ENCODE measurements at regions not wholly inside any gene's neighbourhood (a gene's known extent, or its start where the extent isn't known, plus 50 kb on each side); places are given as distances from the start of the nearest gene placed in this dataset.

GRCh38 chr9:91132576-91133073 lies 229.1 kb downstream of the AUH start:
- Histone ChIP-seq H3K36me3 (ENCODE audit: insufficient read depth, low read length) (no peaks in the 10 kb centered on the region), H3K27me3 (ENCODE audit: low read length) (no peaks in the 10 kb centered on the region), H3K9ac (ENCODE audit: low read length) (no peak overlapping the region), H3K4me1 (ENCODE audit: low read length) (no peaks in the 10 kb centered on the region), H3K9me3 (ENCODE audit: low read length) (no peaks in the 10 kb centered on the region), H3K27ac (ENCODE audit: low read length) (no peak overlapping the region), H3K79me2 (ENCODE audit: low read length) (no peaks in the 10 kb centered on the region), H2AFZ (ENCODE audit: low read length) (no peak overlapping the region), H3K4me2 (ENCODE audit: low read depth, low read length, poor library complexity, severe bottlenecking) (no peak overlapping the region), H3K9me2 (replicated peaks; ENCODE audit: insufficient read depth, low read length) (no peaks in the 10 kb centered on the region), H4K20me1 (ENCODE audit: insufficient read depth, low read depth, low read length) (no peaks in the 10 kb centered on the region), H3K4me3 (ENCODE audit: low read length) (no peak overlapping the region)
- no peak for DNase-seq

GRCh38 chr9:91134608-91135007 lies 227.1 kb downstream of the AUH start:
- Histone ChIP-seq H3K9ac (ENCODE audit: low read length) (no peak overlapping the region), H3K9me3 (ENCODE audit: low read length) (no peaks in the 10 kb centered on the region), H3K9me2 (replicated peaks; ENCODE audit: insufficient read depth, low read length) (no peaks in the 10 kb centered on the region), H4K20me1 (ENCODE audit: insufficient read depth, low read depth, low read length) (no peaks in the 10 kb centered on the region), H3K79me2 (ENCODE audit: low read length) (no peaks in the 10 kb centered on the region), H3K4me2 (ENCODE audit: low read depth, low read length, poor library complexity, severe bottlenecking) (no peak overlapping the region), H3K4me1 (ENCODE audit: low read length) (no peaks in the 10 kb centered on the region), H3K27ac (ENCODE audit: low read length) (no peak overlapping the region), H2AFZ (ENCODE audit: low read length) (no peak overlapping the region), H3K36me3 (ENCODE audit: insufficient read depth, low read length) (no peaks in the 10 kb centered on the region), H3K4me3 (ENCODE audit: low read length) (no peak overlapping the region), H3K27me3 (ENCODE audit: low read length) (no peaks in the 10 kb centered on the region)
- DNase-seq: no peak

GRCh38 chr9:91137391-91137790 lies 224.3 kb downstream of the AUH start:
- H3K4me3 ChIP-seq (ENCODE audit: low read length): no peak overlapping the region

GRCh38 chr9:91138760-91139159 lies 223.0 kb downstream of the AUH start:
- no peaks in the 10 kb centered on the region for H4K20me1 ChIP-seq (ENCODE audit: insufficient read depth, low read depth, low read length)
- no peak overlapping the region for H3K4me2 ChIP-seq (ENCODE audit: low read depth, low read length, poor library complexity, severe bottlenecking)
- no peak overlapping the region for H3K27ac ChIP-seq (ENCODE audit: low read length)
- no peaks in the 10 kb centered on the region for H3K27me3 ChIP-seq (ENCODE audit: low read length)
- no peaks in the 10 kb centered on the region for H3K79me2 ChIP-seq (ENCODE audit: low read length)
- no peaks in the 10 kb centered on the region for H3K9me3 ChIP-seq (ENCODE audit: low read length)
- H3K9ac ChIP-seq (ENCODE audit: low read length): no peak overlapping the region
- H3K36me3 ChIP-seq (ENCODE audit: insufficient read depth, low read length): no peaks in the 10 kb centered on the region
- no peaks in the 10 kb centered on the region for H3K4me1 ChIP-seq (ENCODE audit: low read length)
- no peak for DNase-seq
- no peaks in the 10 kb centered on the region for H3K9me2 ChIP-seq (replicated peaks; ENCODE audit: insufficient read depth, low read length)
- H3K4me3 ChIP-seq (ENCODE audit: low read length): no peak overlapping the region
- H2AFZ ChIP-seq (ENCODE audit: low read length): no peak overlapping the region

More at GRCh38 chr9:91137391-91137790, 224.3 kb downstream of the AUH start:
- no peaks in the 10 kb centered on the region for H3K9me2 ChIP-seq (replicated peaks; ENCODE audit: insufficient read depth, low read length)
- H3K9me3 ChIP-seq (ENCODE audit: low read length): no peaks in the 10 kb centered on the region
- H3K4me1 ChIP-seq (ENCODE audit: low read length): no peaks in the 10 kb centered on the region
- DNase-seq: no peak
- no peak overlapping the region for H3K4me2 ChIP-seq (ENCODE audit: low read depth, low read length, poor library complexity, severe bottlenecking)
- H3K27me3 ChIP-seq (ENCODE audit: low read length): no peaks in the 10 kb centered on the region
- no peak overlapping the region for H3K27ac ChIP-seq (ENCODE audit: low read length)
- H2AFZ ChIP-seq (ENCODE audit: low read length): no peak overlapping the region
- H3K79me2 ChIP-seq (ENCODE audit: low read length): no peaks in the 10 kb centered on the region
- no peaks in the 10 kb centered on the region for H4K20me1 ChIP-seq (ENCODE audit: insufficient read depth, low read depth, low read length)
- no peaks in the 10 kb centered on the region for H3K36me3 ChIP-seq (ENCODE audit: insufficient read depth, low read length)
- no peak overlapping the region for H3K9ac ChIP-seq (ENCODE audit: low read length)

GRCh38 chr9:91141407-91141965 lies 220.2 kb downstream of the AUH start:
- H3K4me3 ChIP-seq (ENCODE audit: low read length): no peak overlapping the region
- H2AFZ ChIP-seq (ENCODE audit: low read length): no peak overlapping the region
- no peaks in the 10 kb centered on the region for H3K36me3 ChIP-seq (ENCODE audit: insufficient read depth, low read length)
- H3K9me3 ChIP-seq (ENCODE audit: low read length): no peaks in the 10 kb centered on the region
- no peaks in the 10 kb centered on the region for H3K27me3 ChIP-seq (ENCODE audit: low read length)
- no peaks in the 10 kb centered on the region for H3K4me1 ChIP-seq (ENCODE audit: low read length)
- no peaks in the 10 kb centered on the region for H3K9me2 ChIP-seq (replicated peaks; ENCODE audit: insufficient read depth, low read length)
- H3K4me2 ChIP-seq (ENCODE audit: low read depth, low read length, poor library complexity, severe bottlenecking): no peak overlapping the region
- H4K20me1 ChIP-seq (ENCODE audit: insufficient read depth, low read depth, low read length): no peaks in the 10 kb centered on the region
- H3K27ac ChIP-seq (ENCODE audit: low read length): no peak overlapping the region
- no peak overlapping the region for H3K9ac ChIP-seq (ENCODE audit: low read length)
- no peaks in the 10 kb centered on the region for H3K79me2 ChIP-seq (ENCODE audit: low read length)
- no peak for DNase-seq

- no peak overlapping the region for H3K27ac ChIP-seq (ENCODE audit: low read length)
- no peaks in the 10 kb centered on the region for H3K79me2 ChIP-seq (ENCODE audit: low read length)
- no peaks in the 10 kb centered on the region for H3K9me3 ChIP-seq (ENCODE audit: low read length)
- H3K9ac ChIP-seq (ENCODE audit: low read length): no peak overlapping the region
- no peaks in the 10 kb centered on the region for H3K27me3 ChIP-seq (ENCODE audit: low read length)
- H3K9me2 ChIP-seq (replicated peaks; ENCODE audit: insufficient read depth, low read length): no peaks in the 10 kb centered on the region
- H2AFZ ChIP-seq (ENCODE audit: low read length): no peak overlapping the region
- no peaks in the 10 kb centered on the region for H4K20me1 ChIP-seq (ENCODE audit: insufficient read depth, low read depth, low read length)
- no peak overlapping the region for H3K4me3 ChIP-seq (ENCODE audit: low read length)
- no peak overlapping the region for H3K4me2 ChIP-seq (ENCODE audit: low read depth, low read length, poor library complexity, severe bottlenecking)
- H3K4me1 ChIP-seq (ENCODE audit: low read length): no peaks in the 10 kb centered on the region
- no peak for DNase-seq
- H3K36me3 ChIP-seq (ENCODE audit: insufficient read depth, low read length): no peaks in the 10 kb centered on the region
Measured at GRCh38 chr9:91143162-91143561, 218.6 kb downstream of the AUH start.

- H3K27me3 ChIP-seq (ENCODE audit: low read length): no peaks in the 10 kb centered on the region
- H3K27ac ChIP-seq (ENCODE audit: low read length): no peak overlapping the region
- no peak overlapping the region for H2AFZ ChIP-seq (ENCODE audit: low read length)
- no peak for DNase-seq
- no peaks in the 10 kb centered on the region for H3K36me3 ChIP-seq (ENCODE audit: insufficient read depth, low read length)
- H3K4me2 ChIP-seq (ENCODE audit: low read depth, low read length, poor library complexity, severe bottlenecking): no peak overlapping the region
- no peaks in the 10 kb centered on the region for H3K4me1 ChIP-seq (ENCODE audit: low read length)
- H3K9me2 ChIP-seq (replicated peaks; ENCODE audit: insufficient read depth, low read length): no peaks in the 10 kb centered on the region
- H4K20me1 ChIP-seq (ENCODE audit: insufficient read depth, low read depth, low read length): no peaks in the 10 kb centered on the region
- no peaks in the 10 kb centered on the region for H3K79me2 ChIP-seq (ENCODE audit: low read length)
- no peak overlapping the region for H3K9ac ChIP-seq (ENCODE audit: low read length)
- H3K9me3 ChIP-seq (ENCODE audit: low read length): no peaks in the 10 kb centered on the region
- no peak overlapping the region for H3K4me3 ChIP-seq (ENCODE audit: low read length)
Measured at GRCh38 chr9:91143642-91144041, 218.1 kb downstream of the AUH start.

GRCh38 chr9:91144769-91145168 lies 216.9 kb downstream of the AUH start:
- H3K27ac ChIP-seq (ENCODE audit: low read length): no peak overlapping the region
- no peaks in the 10 kb centered on the region for H3K79me2 ChIP-seq (ENCODE audit: low read length)
- DNase-seq: no peak

More at GRCh38 chr9:91144769-91145168, 216.9 kb downstream of the AUH start:
- Histone ChIP-seq H3K9me2 (replicated peaks; ENCODE audit: insufficient read depth, low read length) (no peaks in the 10 kb centered on the region), H3K36me3 (ENCODE audit: insufficient read depth, low read length) (no peaks in the 10 kb centered on the region), H3K9me3 (ENCODE audit: low read length) (no peaks in the 10 kb centered on the region), H2AFZ (ENCODE audit: low read length) (no peak overlapping the region), H3K4me2 (ENCODE audit: low read depth, low read length, poor library complexity, severe bottlenecking) (no peak overlapping the region), H3K4me1 (ENCODE audit: low read length) (0 out of 2 replicates have a peak, but pooled peaks cover 2% of the 10 kb centered on the region), H3K9ac (ENCODE audit: low read length) (no peak overlapping the region), H3K27me3 (ENCODE audit: low read length) (no peaks in the 10 kb centered on the region), H4K20me1 (ENCODE audit: insufficient read depth, low read depth, low read length) (no peaks in the 10 kb centered on the region), H3K4me3 (ENCODE audit: low read length) (no peak overlapping the region)

Measured in Karpas-422 (cell line).